Caco-2 (cell line): ENCODE measurements at regions not wholly inside any gene's neighbourhood (a gene's known extent, or its start where the extent isn't known, plus 50 kb on each side); places are given as distances from the start of the nearest gene placed in this dataset.
"Not testable (repeated sequence)": the region's sequence is repeated elsewhere in the genome, so short reads cannot be mapped to it uniquely, and the experiment has no call there.

Experiments
- BruUV-seq: library from RNA; stranded (reverse); fragments of 400-500 nt; replicated peaks from 2 replicates; lab custom pipeline; 2021; lab: Mats Ljungman, UMichigan
- CTCF ChIA-PET: fragments of 300-600 bp; sonication (Branson Sonifier 250); formaldehyde crosslinking; loops from one replicate; lab custom pipeline; 2022; ENCODE audit warnings: antibody characterized with exemption; lab: Charles Lee
- POLR2A ChIA-PET: fragments of 300-600 bp; sonication (Branson Sonifier 250); formaldehyde crosslinking; loops from one replicate; lab custom pipeline; 2022; ENCODE audit warnings: antibody characterized with exemption; lab: Charles Lee
- DNase-seq, 2 experiments: peaks; one replicate each; pipeline versions ENCODE4 v3.0.0 to v3.0.0-alpha.2; 2020 to 2022
- H3K27me3 ChIP-seq: replicated peaks from 2 replicates; pipeline ENCODE4 v1.6.0; 2011; ENCODE audit warnings: low read length; ENCODE audit not compliant: control insufficient read depth, insufficient read depth
- H3K36me3 ChIP-seq: 2 replicates; pipeline ENCODE4 v1.5.1; 2011; ENCODE audit warnings: low read length; ENCODE audit not compliant: control insufficient read depth, insufficient read depth
- H3K4me1 ChIP-seq: fragments of 250-450 bp; sonication (Bioruptor Pico); 2 replicates; pipeline ENCODE4 v1.5.1; 2020; ENCODE audit warnings: mild to moderate bottlenecking
- H3K4me3 ChIP-seq: 2 replicates; pipeline ENCODE4 v1.5.1; 2011; ENCODE audit warnings: low read depth, mild to moderate bottlenecking, control low read depth, low read length
- H3K9me3 ChIP-seq: fragments of 250-450 bp; sonication (Bioruptor Pico); 2 replicates; pipeline ENCODE4 v1.5.1; 2020; ENCODE audit warnings: mild to moderate bottlenecking, moderate library complexity
- H3K27ac Mint-ChIP-seq: one replicate; pipeline ENCODE4 v1.8.0; 2022; ENCODE audit warnings: mixed read lengths; ENCODE audit not compliant: unreplicated experiment
- H3K27me3 Mint-ChIP-seq: one replicate; pipeline ENCODE4 v1.8.0; 2022; ENCODE audit warnings: mixed read lengths; ENCODE audit not compliant: insufficient read depth, unreplicated experiment
- H3K36me3 Mint-ChIP-seq: one replicate; pipeline ENCODE4 v1.8.0; 2022; ENCODE audit warnings: mild to moderate bottlenecking, mixed read lengths; ENCODE audit not compliant: insufficient read depth, unreplicated experiment
- H3K4me1 Mint-ChIP-seq: one replicate; pipeline ENCODE4 v1.8.0; 2022; ENCODE audit warnings: low read depth, mixed read lengths; ENCODE audit not compliant: unreplicated experiment
- H3K4me3 Mint-ChIP-seq: one replicate; pipeline ENCODE4 v1.8.0; 2022; ENCODE audit warnings: mild to moderate bottlenecking, moderate library complexity, mixed read lengths; ENCODE audit not compliant: unreplicated experiment
- H3K9me3 Mint-ChIP-seq: one replicate; pipeline ENCODE4 v1.8.0; 2022; ENCODE audit warnings: mixed read lengths; ENCODE audit not compliant: unreplicated experiment
- intact Hi-C: fragments of 100-400 bp; cut with micrococcal nuclease; formaldehyde crosslinking; loops from one replicate; pipeline ENCODE4 v1.10.0; 2022; ENCODE audit not compliant: unreplicated experiment
- TF ChIP-seq, protein P1 (sequence below), 2 experiments: fragments of 200-600 bp in 1 of 2; IDR thresholded peaks; 1 replicate in 1 of 2; 2 replicates in 1 of 2; pipeline versions ENCODE4 v1.5.1 to v1.8.0; 2011 to 2022; ENCODE audit warnings: antibody characterized with exemption in 1 of 2, control low read depth in 1 of 2, inconsistent platforms in 1 of 2, low read depth in 1 of 2, low read length in 1 of 2, mild to moderate bottlenecking in 1 of 2, moderate library complexity in 1 of 2; ENCODE audit not compliant: insufficient read depth in 1 of 2, severe bottlenecking in 1 of 2, unreplicated experiment in 1 of 2

DNA sequence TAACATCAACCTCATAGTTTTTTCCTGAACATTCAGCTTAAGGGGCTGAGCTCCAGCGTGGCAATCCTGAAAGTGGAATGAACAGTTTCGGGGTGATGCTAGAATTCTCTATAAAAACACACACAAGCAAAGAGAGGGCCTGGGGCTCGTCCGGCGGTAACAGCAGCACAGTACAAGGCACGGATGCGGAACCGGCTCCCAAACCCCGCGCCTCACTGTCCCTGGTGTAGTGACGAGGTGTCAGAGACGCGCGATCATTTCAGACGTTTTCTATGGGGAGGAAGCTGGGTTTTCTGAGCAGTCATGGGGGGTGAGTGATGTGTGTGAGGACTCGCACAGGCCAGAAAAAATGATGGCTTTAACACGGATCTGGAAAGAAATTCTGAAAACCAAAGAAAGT is 177.3 kb upstream of the ZNF469 start:
- H3K27me3 ChIP-seq, BruUV-seq, H3K9me3 Mint-ChIP-seq, DNase-seq, H3K4me3 Mint-ChIP-seq, H3K27me3 Mint-ChIP-seq, H3K9me3 ChIP-seq, H3K4me3 ChIP-seq, H3K4me1 ChIP-seq, intact Hi-C loops, POLR2A ChIA-PET, H3K36me3 ChIP-seq, H3K27ac Mint-ChIP-seq, CTCF ChIA-PET, H3K36me3 Mint-ChIP-seq, H3K4me1 Mint-ChIP-seq: not testable (repeated sequence)

DNA sequence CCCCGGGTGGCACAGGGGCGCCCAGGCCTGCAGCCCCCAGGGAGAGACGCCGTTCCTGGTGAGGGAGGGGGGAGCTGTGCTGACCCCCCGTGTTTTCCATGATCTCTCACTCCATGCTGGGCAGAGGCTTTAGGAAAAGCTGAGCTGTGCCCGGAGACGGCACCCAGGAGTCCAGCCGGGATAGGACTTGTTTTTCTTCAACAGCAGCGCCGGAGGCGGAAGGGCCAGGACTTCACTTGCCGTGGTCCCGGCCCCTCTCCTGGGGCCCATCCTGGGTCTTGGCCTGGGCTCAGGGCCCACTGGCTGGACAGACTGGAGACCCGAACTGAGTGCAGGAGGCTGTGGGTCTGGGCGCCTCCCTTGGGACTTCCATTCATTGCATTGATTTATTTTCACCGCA is 176.8 kb upstream of the ZNF469 start:
- H3K36me3 ChIP-seq, H3K27me3 ChIP-seq, H3K9me3 ChIP-seq, BruUV-seq, intact Hi-C loops, H3K4me1 ChIP-seq, H3K4me1 Mint-ChIP-seq, H3K27me3 Mint-ChIP-seq, H3K27ac Mint-ChIP-seq, H3K36me3 Mint-ChIP-seq, CTCF ChIA-PET, POLR2A ChIA-PET, H3K4me3 Mint-ChIP-seq, H3K9me3 Mint-ChIP-seq, DNase-seq, H3K4me3 ChIP-seq: not testable (repeated sequence)

DNA sequence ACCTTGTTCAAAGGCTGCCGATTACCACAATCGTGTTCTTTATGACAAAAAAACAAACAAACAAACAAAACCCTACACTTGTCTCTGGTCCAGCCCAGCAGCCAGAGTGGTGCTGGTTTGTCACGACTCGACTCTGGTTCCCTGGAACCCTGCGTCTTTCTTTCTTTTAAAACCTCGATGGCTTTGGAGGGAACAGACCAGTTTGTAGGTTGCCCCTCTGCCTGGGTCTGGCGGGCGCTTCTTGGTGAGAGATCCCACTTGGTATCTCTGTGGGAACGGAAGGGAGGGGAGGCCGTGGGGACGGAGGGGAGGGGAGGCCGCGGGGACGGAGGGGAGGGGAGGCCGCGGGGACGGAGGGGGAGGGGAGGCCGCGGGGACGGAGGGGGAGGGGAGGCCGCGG is 176.2 kb upstream of the ZNF469 start:
- H3K36me3 ChIP-seq, BruUV-seq, H3K36me3 Mint-ChIP-seq, H3K27ac Mint-ChIP-seq, CTCF ChIA-PET, intact Hi-C loops, H3K27me3 Mint-ChIP-seq, H3K27me3 ChIP-seq, H3K9me3 ChIP-seq, H3K9me3 Mint-ChIP-seq, POLR2A ChIA-PET, H3K4me1 Mint-ChIP-seq, H3K4me1 ChIP-seq, H3K4me3 Mint-ChIP-seq, H3K4me3 ChIP-seq, DNase-seq: not testable (repeated sequence)

DNA sequence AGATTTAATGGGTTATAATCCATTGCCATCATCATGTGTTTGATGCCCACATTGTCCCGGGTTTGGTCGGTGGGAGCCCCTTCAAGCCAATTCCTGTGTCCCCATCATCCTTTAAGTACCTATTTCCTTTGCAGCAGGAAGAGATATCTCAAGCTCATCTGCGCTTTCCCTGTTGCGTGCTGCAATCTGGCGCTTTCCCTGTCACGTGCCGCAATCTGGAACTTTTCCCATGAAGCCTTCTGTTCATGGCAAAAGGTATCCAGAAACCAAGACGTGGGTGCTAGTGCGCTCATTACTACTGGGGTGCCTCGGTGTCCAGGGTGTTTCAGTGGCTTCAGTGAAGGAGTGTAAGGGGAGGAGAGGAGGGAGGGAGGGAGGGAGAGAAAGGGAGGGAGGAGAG is 174.6 kb upstream of the ZNF469 start:
- no peaks in the 10 kb centered on the region for H3K9me3 ChIP-seq
- H3K9me3 Mint-ChIP-seq: no peaks in the 10 kb centered on the region
- ChIA-PET CTCF (no interaction called here), POLR2A (no interaction called here)
- no TSS peak for BruUV-seq
- H3K4me3 Mint-ChIP-seq: no peak overlapping the region
- H3K27ac Mint-ChIP-seq: no peak overlapping the region
- H3K36me3 ChIP-seq: no peaks in the 10 kb centered on the region
- TF ChIP-seq, protein P1, sequence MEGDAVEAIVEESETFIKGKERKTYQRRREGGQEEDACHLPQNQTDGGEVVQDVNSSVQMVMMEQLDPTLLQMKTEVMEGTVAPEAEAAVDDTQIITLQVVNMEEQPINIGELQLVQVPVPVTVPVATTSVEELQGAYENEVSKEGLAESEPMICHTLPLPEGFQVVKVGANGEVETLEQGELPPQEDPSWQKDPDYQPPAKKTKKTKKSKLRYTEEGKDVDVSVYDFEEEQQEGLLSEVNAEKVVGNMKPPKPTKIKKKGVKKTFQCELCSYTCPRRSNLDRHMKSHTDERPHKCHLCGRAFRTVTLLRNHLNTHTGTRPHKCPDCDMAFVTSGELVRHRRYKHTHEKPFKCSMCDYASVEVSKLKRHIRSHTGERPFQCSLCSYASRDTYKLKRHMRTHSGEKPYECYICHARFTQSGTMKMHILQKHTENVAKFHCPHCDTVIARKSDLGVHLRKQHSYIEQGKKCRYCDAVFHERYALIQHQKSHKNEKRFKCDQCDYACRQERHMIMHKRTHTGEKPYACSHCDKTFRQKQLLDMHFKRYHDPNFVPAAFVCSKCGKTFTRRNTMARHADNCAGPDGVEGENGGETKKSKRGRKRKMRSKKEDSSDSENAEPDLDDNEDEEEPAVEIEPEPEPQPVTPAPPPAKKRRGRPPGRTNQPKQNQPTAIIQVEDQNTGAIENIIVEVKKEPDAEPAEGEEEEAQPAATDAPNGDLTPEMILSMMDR (IDR thresholded peaks at IDR 0.05; ENCODE audit: insufficient read depth in 1 of 2, low read depth in 1 of 2, low read length in 1 of 2, severe bottlenecking in 1 of 2, unreplicated experiment in 1 of 2): no peak
- no peak overlapping the region for H3K4me3 ChIP-seq
- intact Hi-C loops: no loop called here
- H3K27me3 ChIP-seq: no peaks in the 10 kb centered on the region
- peaks cover 7% of the 10 kb centered on the region for H3K4me1 Mint-ChIP-seq
- H3K4me1 ChIP-seq: no peaks in the 10 kb centered on the region
- H3K27me3 Mint-ChIP-seq: no peaks in the 10 kb centered on the region
- no peak for DNase-seq
- no peaks in the 10 kb centered on the region for H3K36me3 Mint-ChIP-seq

DNA sequence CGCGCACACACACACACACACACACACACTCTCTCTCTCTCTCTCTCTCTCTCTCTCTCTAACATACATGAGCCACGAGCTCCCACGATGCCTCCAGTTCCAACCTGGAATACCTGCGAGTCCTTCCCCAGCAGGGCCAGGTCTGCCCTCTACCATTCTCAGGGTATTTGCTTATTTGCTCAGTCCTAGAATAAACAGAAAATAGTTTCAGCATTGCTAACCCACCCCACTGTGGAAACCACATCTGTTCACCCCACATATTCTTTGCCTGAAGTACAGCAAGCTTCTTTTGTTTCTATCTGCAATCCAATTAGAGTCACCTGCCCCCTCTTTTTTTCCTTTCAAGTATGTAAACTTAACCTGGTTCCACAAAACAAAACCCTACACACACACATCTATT is 174.0 kb upstream of the ZNF469 start:
- H3K4me1 Mint-ChIP-seq, intact Hi-C loops, BruUV-seq: not testable (repeated sequence)

DNA sequence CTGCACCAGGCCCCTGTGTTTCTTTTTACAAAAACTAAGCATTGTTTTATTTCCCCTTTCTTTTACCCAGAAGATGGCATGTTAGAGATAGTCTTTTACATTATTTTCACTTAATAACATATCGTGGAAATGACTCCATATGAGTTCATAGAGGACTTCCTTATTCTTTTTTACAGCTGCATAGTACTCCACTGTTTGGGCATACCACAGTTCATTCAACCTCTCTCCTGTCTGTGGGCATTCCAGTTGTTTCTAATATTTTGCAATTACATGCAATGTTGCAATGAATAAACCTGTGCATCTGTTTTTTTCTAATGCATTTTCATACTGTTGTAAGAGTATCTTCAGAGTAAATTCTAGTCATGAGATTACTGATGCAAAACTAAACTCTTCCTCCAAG is 173.2 kb upstream of the ZNF469 start:
- H3K4me3 Mint-ChIP-seq, H3K4me3 ChIP-seq, intact Hi-C loops, H3K4me1 Mint-ChIP-seq, H3K9me3 ChIP-seq, H3K9me3 Mint-ChIP-seq, H3K36me3 Mint-ChIP-seq, H3K36me3 ChIP-seq, H3K27me3 ChIP-seq, BruUV-seq, CTCF ChIA-PET, H3K27me3 Mint-ChIP-seq, DNase-seq, H3K4me1 ChIP-seq, POLR2A ChIA-PET, H3K27ac Mint-ChIP-seq: not testable (repeated sequence)

More for the DNA sequence above, 174.0 kb upstream of the ZNF469 start:
- H3K4me3 ChIP-seq, H3K4me3 Mint-ChIP-seq, H3K9me3 ChIP-seq, H3K27me3 Mint-ChIP-seq, H3K36me3 ChIP-seq, H3K9me3 Mint-ChIP-seq, H3K27ac Mint-ChIP-seq, POLR2A ChIA-PET, H3K27me3 ChIP-seq, CTCF ChIA-PET, DNase-seq, H3K4me1 ChIP-seq, H3K36me3 Mint-ChIP-seq: not testable (repeated sequence)
